Left renal pelvis (tissue), 4 donors: ENCODE measurements at regions not wholly inside any gene's neighbourhood (a gene's known extent, or its start where the extent isn't known, plus 50 kb on each side); places are given as distances from the start of the nearest gene placed in this dataset.

Experiments
- DNase-seq, 4 donors: peaks; one replicate each; pipeline ENCODE4 v3.0.0-alpha.2; 2013; ENCODE audit warnings: low read depth in 4 of 4, low spot score in 3 of 4

DNA sequence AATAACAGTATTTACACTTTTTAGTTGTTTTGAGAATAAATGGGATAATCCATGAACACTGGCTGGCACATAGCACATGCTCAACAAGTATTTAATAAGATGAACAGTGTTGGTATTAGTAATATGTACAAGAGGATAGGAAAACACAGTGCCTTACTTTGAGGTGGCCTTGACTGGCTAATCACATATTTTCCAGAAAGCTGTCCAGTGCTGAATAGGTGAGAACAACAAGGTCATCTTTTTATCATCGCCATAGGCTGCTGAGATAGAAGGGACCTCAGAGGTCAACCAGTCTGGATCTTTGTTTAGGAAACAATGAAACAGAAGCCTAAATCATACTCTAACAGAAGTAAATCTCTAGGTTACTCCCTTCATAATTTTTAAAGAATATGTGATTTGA, 89.7 kb upstream of the BCL9 start:
- DNase-seq: no peak

DNA sequence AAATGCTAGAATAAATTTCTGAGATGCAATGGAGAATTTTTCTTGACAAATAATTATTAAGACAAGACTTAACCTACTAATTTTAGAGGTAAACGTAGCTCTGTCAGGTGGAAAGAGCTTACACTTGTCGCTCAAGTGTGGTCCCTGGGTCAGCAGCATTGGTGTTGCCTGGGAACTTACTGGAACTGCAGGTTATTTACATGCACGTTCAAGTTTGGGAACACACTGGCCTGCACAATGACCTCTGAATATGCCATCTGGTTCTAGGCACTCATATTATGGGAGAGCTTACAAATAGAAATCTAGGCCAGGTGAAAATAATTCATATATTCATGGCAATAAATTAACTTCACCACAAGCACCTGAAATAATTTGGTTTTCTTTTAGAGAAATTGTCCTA, 88.5 kb upstream of the BCL9 start:
- no peak for DNase-seq

DNA sequence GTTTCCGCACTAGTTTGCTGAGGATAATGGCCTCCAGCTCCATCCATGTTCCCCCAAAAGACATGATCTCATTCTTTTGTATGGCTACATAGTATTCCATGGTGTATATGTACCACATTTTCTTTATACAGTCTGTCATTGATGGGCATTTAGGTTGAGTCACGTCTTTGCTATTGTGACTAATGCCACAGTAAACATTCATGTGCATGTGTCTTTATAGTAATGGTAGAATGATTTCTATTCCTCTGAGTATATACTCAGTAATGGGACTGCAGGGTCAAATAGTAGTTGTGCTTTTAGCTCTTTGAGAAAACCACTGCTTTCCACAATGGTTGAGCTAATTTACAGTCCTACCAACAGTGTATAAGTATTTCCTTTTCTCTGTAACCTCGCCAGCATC, 78.3 kb upstream of the BCL9 start:
- no peak for DNase-seq

- no peak for DNase-seq
These were observed 74.8 kb upstream of the BCL9 start for GRCh38 chr1:147466543-147466942.

DNA sequence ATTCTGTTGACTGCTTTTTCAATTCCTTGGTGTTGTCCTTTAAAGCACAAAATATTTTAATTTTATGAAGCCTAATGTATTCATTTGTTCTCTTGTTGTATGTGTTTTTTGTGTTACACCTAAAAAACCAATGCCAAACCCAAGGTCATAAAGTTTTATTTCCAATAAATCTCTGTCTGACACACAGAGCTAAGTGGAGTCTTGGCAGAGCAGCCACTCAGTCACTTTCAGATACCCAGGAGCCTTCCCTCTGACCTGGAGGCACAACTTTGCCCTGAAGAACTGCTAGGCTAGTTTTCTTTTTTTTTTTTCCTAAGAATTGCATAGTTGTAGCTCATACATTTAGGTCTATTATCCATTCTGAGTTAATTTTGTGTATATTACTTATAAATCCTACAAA, 71.2 kb upstream of the BCL9 start:
- no peak for DNase-seq

- DNase-seq: no peak
These were observed 68.8 kb upstream of the BCL9 start for GRCh38 chr1:147472489-147472888.

GRCh38 chr1:147472966-147473732, 68.2 kb upstream of the BCL9 start:
- no peak for DNase-seq

- no peak for DNase-seq
These were observed 67.6 kb upstream of the BCL9 start for GRCh38 chr1:147473733-147474049.

DNA sequence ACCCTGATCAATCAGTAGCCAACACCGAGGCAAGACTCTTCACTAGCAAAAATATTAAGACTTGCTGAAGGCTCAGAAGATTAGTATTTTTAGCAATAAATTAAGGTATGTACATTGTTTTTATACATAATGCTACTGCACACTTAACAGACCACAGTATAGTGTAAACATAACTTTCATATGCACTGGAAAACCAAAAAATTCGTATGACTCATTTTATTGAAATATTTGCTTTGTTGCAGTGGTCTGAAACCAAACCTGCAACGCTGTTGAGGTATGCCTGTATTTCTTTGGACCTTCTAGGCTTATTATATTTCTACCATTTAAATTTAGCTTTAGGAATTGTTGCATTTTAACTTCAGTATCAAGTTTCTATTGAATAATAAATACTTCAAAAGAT, 65.8 kb upstream of the BCL9 start:
- DNase-seq: no peak

- no peak for DNase-seq
These were observed 62.8 kb upstream of the BCL9 start for GRCh38 chr1:147478521-147478920.

GRCh38 chr1:147479864-147480564, 61.3 kb upstream of the BCL9 start:
- no peak for DNase-seq

DNA sequence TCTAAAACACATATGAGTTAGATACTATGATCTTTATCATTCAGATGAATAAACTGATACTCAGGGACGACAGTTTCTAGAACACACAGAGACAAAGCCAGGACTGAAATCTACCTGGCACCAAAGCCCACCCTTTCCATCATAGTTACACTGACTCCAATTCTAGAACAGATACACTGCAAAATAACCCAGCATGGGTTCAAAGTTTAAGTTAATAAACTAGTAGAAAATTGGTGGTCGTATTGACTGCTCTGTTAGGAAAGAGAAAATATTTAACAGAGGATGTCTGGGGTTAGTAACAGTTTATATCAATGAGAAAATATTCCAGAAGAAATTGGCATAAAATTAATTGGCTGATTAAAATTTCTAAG, 60.8 kb upstream of the BCL9 start:
- DNase-seq: no peak

DNA sequence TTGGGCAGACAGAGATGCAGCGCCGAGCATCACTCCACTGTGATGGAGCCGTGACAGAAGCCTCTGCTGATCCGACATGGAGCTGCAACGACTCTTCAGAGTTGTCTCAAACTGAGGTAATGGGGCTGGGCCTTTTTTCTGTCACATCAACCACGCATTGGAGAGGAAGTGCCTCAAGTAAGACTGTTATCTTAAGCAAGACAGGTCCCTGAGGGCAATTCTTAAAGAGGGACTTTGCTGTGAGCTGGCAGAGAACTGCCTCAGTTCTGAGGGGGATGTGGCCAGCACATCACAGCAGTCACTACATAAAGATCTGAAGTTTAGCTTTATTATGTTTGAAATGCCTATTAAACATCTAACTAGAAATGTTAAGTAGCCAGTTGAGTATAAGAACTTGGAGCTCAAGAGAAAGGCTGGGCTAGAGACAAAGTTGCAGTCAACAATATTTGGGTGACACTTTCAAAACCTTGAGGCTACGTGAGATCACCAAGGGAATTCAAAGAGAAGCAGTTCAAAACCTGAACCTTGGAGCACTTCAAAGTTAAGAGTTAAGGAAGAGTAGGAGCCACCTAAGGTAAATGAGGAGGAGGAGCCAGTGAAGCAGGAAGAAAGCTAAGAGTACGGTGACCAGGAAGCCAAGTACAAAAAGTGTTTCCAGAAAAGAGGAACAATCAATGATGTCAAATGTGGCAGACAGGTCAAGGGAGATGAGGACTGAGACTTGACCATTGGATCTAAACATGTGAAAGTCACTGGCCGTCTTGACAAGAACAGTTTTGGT, 54.2 kb upstream of the BCL9 start:
- no peak for DNase-seq

DNA sequence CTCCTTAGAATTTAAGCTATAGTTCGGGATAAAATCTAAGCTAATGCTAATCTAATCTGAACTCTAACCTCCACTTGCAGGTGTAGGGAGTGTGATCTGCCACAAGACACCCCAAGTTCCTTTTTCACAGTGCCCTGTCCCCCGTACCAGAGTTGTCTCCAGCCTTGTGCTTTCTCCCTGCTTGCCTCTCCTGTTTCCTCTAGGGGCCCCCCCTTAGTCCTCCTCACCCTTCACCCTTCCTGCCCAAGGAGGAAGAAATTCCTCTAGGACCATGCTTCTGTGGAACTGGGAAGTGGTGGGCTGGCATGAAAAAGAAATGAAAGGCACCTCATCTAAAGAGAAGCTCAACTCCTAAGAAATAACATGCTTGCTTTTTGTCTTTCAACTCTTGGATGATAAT, 50.2 kb upstream of the BCL9 start:
- DNase-seq: no peak
